Lower leg skin (tissue), 4 donors: ENCODE measurements at regions not wholly inside any gene's neighbourhood (a gene's known extent, or its start where the extent isn't known, plus 50 kb on each side); places are given as distances from the start of the nearest gene placed in this dataset.

Experiments
- DNase-seq, 2 donors: peaks; one replicate each; pipeline ENCODE4 v3.0.0-alpha.2; 2019; ENCODE audit warnings: low spot score in 2 of 2
- H3K4me3 ChIP-seq: fragments of 200-600 bp; sonication (generic); 2 replicates; pipeline ENCODE4 v1.5.1; 2017; ENCODE audit warnings: mild to moderate bottlenecking, low read depth; ENCODE audit not compliant: poor library complexity, severe bottlenecking
- CTCF ChIP-seq, 3 donors: fragments of 450-650 bp; IDR thresholded peaks; one replicate each; pipeline ENCODE4 v1.5.1; 2016; ENCODE audit warnings: antibody characterized with exemption in 3 of 3, mild to moderate bottlenecking in 3 of 3, moderate library complexity in 2 of 3
- POLR2A ChIP-seq, 2 donors: fragments of 450-650 bp; IDR thresholded peaks; one replicate each; pipeline ENCODE4 v1.6.1; 2016 to 2017; ENCODE audit warnings: antibody characterized with exemption in 2 of 2, mild to moderate bottlenecking in 1 of 2, moderate library complexity in 1 of 2
- WGBS, 2 donors: methylation state at CpG; one replicate each; pipeline ENCODE4 v1.1.5; 2018; 5-methylcytosine and 5-hydroxymethylcytosine counted together
- intact Hi-C: fragments of 100-400 bp; cut with DNase I; formaldehyde crosslinking; loops from one replicate; pipeline ENCODE4 v1.15.0; 2023; ENCODE audit warnings: low total_unique reads

- intact Hi-C loops = no loop called here
- WGBS, 2 donors = 79 to 87% methylated on average over 3 of the region's 3 CpGs
- H3K4me3 ChIP-seq = no peak overlapping the region
- DNase-seq = no peak
- TF ChIP-seq CTCF (IDR thresholded peaks at IDR 0.05) (no peak), POLR2A (IDR thresholded peaks at IDR 0.05) (no peak)
These were observed 235.7 kb upstream of the TNC start for GRCh38 chr9:115353681-115354080.

- intact Hi-C loops = no loop called here
- no peak overlapping the region for H3K4me3 ChIP-seq
- DNase-seq = no peak
- TF ChIP-seq POLR2A (IDR thresholded peaks at IDR 0.05) = no peak
- TF ChIP-seq CTCF (IDR thresholded peaks at IDR 0.05) = no peak
- WGBS, 2 donors = 63 to 68% methylated on average over 1 of the region's 1 CpG
These were observed 239.9 kb upstream of the TNC start for GRCh38 chr9:115357821-115358220.

GRCh38 chr9:115359017-115359780, 241.2 kb upstream of the TNC start:
- TF ChIP-seq POLR2A (IDR thresholded peaks at IDR 0.05) = no peak
- TF ChIP-seq CTCF (IDR thresholded peaks at IDR 0.05) = no peak
- 87 to 89% methylated on average over 5 of the region's 5 CpGs for WGBS, 2 donors
- no peak overlapping the region for H3K4me3 ChIP-seq
- intact Hi-C loops = no loop called here
- DNase-seq = no peak

- DNase-seq = no peak
- intact Hi-C loops = no loop called here
- 97 to 98% methylated on average over 5 of the region's 5 CpGs for WGBS, 2 donors
- H3K4me3 ChIP-seq = no peak overlapping the region
- TF ChIP-seq POLR2A (IDR thresholded peaks at IDR 0.05) (no peak), CTCF (IDR thresholded peaks at IDR 0.05) (no peak)
These were observed 242.2 kb upstream of the TNC start for GRCh38 chr9:115360122-115360521.

GRCh38 chr9:115362101-115362500, 244.1 kb upstream of the TNC start:
- DNase-seq = no peak
- intact Hi-C loops = no loop called here
- no peak overlapping the region for H3K4me3 ChIP-seq
- 48 to 50% methylated on average over 2 of the region's 2 CpGs for WGBS, 2 donors
- TF ChIP-seq POLR2A (IDR thresholded peaks at IDR 0.05) (no peak), CTCF (IDR thresholded peaks at IDR 0.05) (no peak)

GRCh38 chr9:115362640-115363039, 244.7 kb upstream of the TNC start:
- no peak for DNase-seq
- intact Hi-C loops = no loop called here
- H3K4me3 ChIP-seq = no peak overlapping the region
- TF ChIP-seq POLR2A (IDR thresholded peaks at IDR 0.05) = no peak
- TF ChIP-seq CTCF (IDR thresholded peaks at IDR 0.05) = no peak
- 81% methylated on average over 2 of the region's 2 CpGs for WGBS, 2 donors
